ENCODE measurements at regions not wholly inside any gene's neighbourhood (a gene's known extent, or its start where the extent isn't known, plus 50 kb on each side); places are given as distances from the start of the nearest gene placed in this dataset.
"Not testable (repeated sequence)": the region's sequence is repeated elsewhere in the genome, so short reads cannot be mapped to it uniquely, and the experiment has no call there.

DNA sequence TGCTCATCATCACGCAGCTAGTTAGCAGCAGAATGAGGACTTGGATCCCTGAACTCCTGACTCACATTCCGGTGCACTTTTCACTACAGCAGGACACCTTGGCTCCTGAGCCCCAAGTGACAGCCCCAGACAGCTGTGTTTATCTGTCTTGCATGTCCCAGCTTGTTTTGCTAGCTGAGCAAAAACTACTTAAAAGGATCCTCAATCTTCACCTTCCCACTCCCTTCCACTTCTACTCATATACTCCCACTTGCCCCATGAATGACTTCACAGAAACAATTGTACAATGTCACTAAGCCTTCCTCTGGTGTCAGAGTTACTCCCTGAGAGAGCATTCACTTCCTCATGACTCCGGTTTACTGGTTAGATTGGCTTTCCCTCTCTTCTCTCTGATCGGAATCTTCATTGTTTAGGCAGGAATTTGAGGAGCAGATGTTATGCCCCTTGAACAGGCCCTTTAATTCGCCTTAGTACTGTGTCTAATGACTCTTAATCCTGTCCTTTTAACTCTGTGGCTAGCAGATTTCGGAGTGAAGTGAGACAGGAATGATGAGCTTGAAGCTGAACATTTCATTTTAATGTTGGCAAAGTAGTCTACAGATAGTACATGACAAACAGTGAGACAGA lies 587.2 kb upstream of the CHD1 start:
- DNase-seq (ENCODE audit: low read depth in 2 of 2); H2AFZ ChIP-seq (ENCODE audit: low read length); H3K4me3 ChIP-seq (replicated peaks in 1 of 4; ENCODE audit: control extremely low read depth in 1 of 4, insufficient read depth in 1 of 4, low read depth in 3 of 4, low read length in 4 of 4): not testable (repeated sequence)

DNA sequence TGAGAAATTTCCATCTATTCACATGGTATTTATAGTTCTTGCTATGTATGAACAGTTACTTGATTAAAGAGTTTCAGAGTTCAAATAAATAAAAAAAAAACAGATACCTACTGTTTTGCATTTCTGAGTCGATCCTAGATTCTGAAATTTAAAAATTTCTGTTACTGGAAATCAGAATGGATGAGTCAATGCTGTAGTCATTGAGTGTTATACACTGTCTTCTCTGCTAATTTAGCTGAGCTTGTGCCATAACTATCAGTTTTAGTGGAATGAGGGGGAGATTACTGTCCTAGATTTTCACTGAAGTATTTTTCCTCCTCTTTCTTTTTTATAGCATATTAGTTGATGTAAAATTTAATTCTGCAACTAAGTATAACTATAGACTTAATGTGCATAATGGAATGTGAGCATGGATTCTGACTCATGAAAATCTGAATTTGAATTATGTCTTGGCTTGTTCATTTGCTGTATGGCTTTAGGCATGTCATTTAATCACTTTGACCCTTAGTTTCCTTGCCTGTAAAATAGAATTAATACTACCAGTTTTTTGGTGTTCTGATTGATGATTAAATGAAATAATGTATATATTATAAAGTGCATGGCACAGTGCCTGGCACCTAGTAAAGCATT lies 581.5 kb upstream of the CHD1 start:
- not testable (repeated sequence) for H3K9ac ChIP-seq (ENCODE audit: insufficient read depth, low read length); H3K4me3 ChIP-seq (replicated peaks in 1 of 4; ENCODE audit: control extremely low read depth in 1 of 4, insufficient read depth in 1 of 4, low read depth in 3 of 4, low read length in 4 of 4); H3K9me3 ChIP-seq (ENCODE audit: control insufficient read depth, insufficient read depth, low read depth, low read length)

More for the DNA sequence above, 587.2 kb upstream of the CHD1 start:
- not testable (repeated sequence) for H3K4me2 ChIP-seq (ENCODE audit: extremely low read depth, insufficient read depth, low read length); H3K27ac ChIP-seq (ENCODE audit: insufficient read depth, low read length); H3K9me3 ChIP-seq (ENCODE audit: control insufficient read depth, insufficient read depth, low read depth, low read length); H3K79me2 ChIP-seq (ENCODE audit: control insufficient read depth, insufficient read depth, low read length); H3K9ac ChIP-seq (ENCODE audit: insufficient read depth, low read length); H4K20me1 ChIP-seq (ENCODE audit: control insufficient read depth, extremely low read depth, insufficient read depth, low read length); H3K36me3 ChIP-seq (ENCODE audit: control insufficient read depth, insufficient read depth, low read length); H3K4me1 ChIP-seq (ENCODE audit: control insufficient read depth, extremely low read depth, insufficient read depth, low read length); H3K27me3 ChIP-seq (ENCODE audit: control insufficient read depth, insufficient read depth, low read length)

DNA sequence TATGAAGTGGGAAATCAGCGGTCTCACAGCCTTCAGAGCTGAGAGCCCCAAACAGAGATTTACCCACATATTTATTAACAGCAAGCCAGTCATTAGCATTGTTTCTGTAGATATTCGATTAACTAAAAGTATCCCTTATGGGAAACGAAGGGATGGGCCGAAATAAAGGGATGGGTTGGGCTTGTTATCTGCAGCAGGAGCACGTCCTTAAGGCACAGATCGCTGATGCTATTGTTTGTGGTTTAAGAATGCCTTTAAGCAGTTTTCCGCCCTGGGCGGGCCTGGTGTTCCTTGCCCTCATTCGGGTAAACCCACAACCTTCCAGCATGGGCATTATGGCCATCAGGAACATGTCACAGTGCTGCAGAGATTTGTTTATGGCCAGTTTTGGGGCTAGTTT lies 580.3 kb upstream of the CHD1 start:
- not testable (repeated sequence) for H3K9me3 ChIP-seq (ENCODE audit: control insufficient read depth, insufficient read depth, low read depth, low read length); H3K4me1 ChIP-seq (ENCODE audit: control insufficient read depth, extremely low read depth, insufficient read depth, low read length); H3K27me3 ChIP-seq (ENCODE audit: control insufficient read depth, insufficient read depth, low read length); H3K4me3 ChIP-seq (replicated peaks in 1 of 4; ENCODE audit: control extremely low read depth in 1 of 4, insufficient read depth in 1 of 4, low read depth in 3 of 4, low read length in 4 of 4); DNase-seq (ENCODE audit: low read depth in 2 of 2); H3K4me2 ChIP-seq (ENCODE audit: extremely low read depth, insufficient read depth, low read length); H4K20me1 ChIP-seq (ENCODE audit: control insufficient read depth, extremely low read depth, insufficient read depth, low read length); H3K27ac ChIP-seq (ENCODE audit: insufficient read depth, low read length); H3K36me3 ChIP-seq (ENCODE audit: control insufficient read depth, insufficient read depth, low read length); H3K9ac ChIP-seq (ENCODE audit: insufficient read depth, low read length); H2AFZ ChIP-seq (ENCODE audit: low read length); H3K79me2 ChIP-seq (ENCODE audit: control insufficient read depth, insufficient read depth, low read length)

More for the DNA sequence above, 581.5 kb upstream of the CHD1 start:
- not testable (repeated sequence) for H3K27me3 ChIP-seq (ENCODE audit: control insufficient read depth, insufficient read depth, low read length); H3K4me2 ChIP-seq (ENCODE audit: extremely low read depth, insufficient read depth, low read length); H3K79me2 ChIP-seq (ENCODE audit: control insufficient read depth, insufficient read depth, low read length); DNase-seq (ENCODE audit: low read depth in 2 of 2); H3K4me1 ChIP-seq (ENCODE audit: control insufficient read depth, extremely low read depth, insufficient read depth, low read length); H3K27ac ChIP-seq (ENCODE audit: insufficient read depth, low read length); H2AFZ ChIP-seq (ENCODE audit: low read length); H4K20me1 ChIP-seq (ENCODE audit: control insufficient read depth, extremely low read depth, insufficient read depth, low read length); H3K36me3 ChIP-seq (ENCODE audit: control insufficient read depth, insufficient read depth, low read length)

DNA sequence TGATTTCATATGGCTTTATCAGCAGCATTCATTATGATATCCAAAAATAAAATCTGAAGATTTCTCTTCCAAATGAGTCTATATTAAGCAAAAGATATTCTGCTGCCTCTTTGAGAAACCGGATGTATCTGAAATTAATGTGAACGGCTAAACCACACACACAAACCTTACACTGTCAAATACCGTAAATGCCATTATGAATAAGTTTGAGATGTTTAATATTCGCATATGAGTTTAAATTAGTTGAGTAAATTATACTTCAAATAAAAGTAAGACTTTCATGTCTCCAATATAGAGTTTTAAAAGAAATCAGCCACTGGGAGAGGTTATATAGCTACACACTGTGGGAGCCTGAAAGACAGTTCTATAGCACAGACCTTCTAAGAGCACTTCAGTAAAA lies 566.6 kb upstream of the CHD1 start:
- not testable (repeated sequence) for DNase-seq (ENCODE audit: low read depth in 2 of 2); H3K27ac ChIP-seq (ENCODE audit: insufficient read depth, low read length); H3K4me1 ChIP-seq (ENCODE audit: control insufficient read depth, extremely low read depth, insufficient read depth, low read length); H3K36me3 ChIP-seq (ENCODE audit: control insufficient read depth, insufficient read depth, low read length); H3K9ac ChIP-seq (ENCODE audit: insufficient read depth, low read length); H3K27me3 ChIP-seq (ENCODE audit: control insufficient read depth, insufficient read depth, low read length); H3K79me2 ChIP-seq (ENCODE audit: control insufficient read depth, insufficient read depth, low read length); H2AFZ ChIP-seq (ENCODE audit: low read length); H3K4me2 ChIP-seq (ENCODE audit: extremely low read depth, insufficient read depth, low read length); H3K9me3 ChIP-seq (ENCODE audit: control insufficient read depth, insufficient read depth, low read depth, low read length); H4K20me1 ChIP-seq (ENCODE audit: control insufficient read depth, extremely low read depth, insufficient read depth, low read length); H3K4me3 ChIP-seq (replicated peaks in 1 of 4; ENCODE audit: control extremely low read depth in 1 of 4, insufficient read depth in 1 of 4, low read depth in 3 of 4, low read length in 4 of 4)

DNA sequence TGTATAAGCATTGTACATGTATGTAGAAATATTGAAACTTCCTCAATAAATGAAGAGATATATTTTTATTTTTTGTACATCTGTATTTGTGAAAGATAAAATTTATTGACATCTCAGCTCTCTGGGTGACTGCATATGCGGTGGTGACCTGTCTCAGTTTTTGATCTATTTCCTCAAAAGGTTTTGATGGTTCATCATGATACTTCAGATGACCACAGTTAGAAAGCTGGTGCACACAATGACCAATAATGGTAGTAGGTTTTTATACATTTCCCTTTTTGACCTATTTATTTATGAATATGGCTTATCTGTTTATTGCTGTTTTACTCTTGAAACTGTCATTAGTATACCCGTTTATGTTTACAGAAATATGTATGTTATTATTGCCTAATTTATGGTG lies 549.6 kb upstream of the CHD1 start:
- not testable (repeated sequence) for H3K27ac ChIP-seq (ENCODE audit: insufficient read depth, low read length); H3K4me3 ChIP-seq (replicated peaks in 1 of 4; ENCODE audit: control extremely low read depth in 1 of 4, insufficient read depth in 1 of 4, low read depth in 3 of 4, low read length in 4 of 4); H3K4me1 ChIP-seq (ENCODE audit: control insufficient read depth, extremely low read depth, insufficient read depth, low read length); H2AFZ ChIP-seq (ENCODE audit: low read length); H3K79me2 ChIP-seq (ENCODE audit: control insufficient read depth, insufficient read depth, low read length); H3K27me3 ChIP-seq (ENCODE audit: control insufficient read depth, insufficient read depth, low read length); H3K9me3 ChIP-seq (ENCODE audit: control insufficient read depth, insufficient read depth, low read depth, low read length); H3K36me3 ChIP-seq (ENCODE audit: control insufficient read depth, insufficient read depth, low read length); H3K9ac ChIP-seq (ENCODE audit: insufficient read depth, low read length); DNase-seq (ENCODE audit: low read depth in 2 of 2); H3K4me2 ChIP-seq (ENCODE audit: extremely low read depth, insufficient read depth, low read length); H4K20me1 ChIP-seq (ENCODE audit: control insufficient read depth, extremely low read depth, insufficient read depth, low read length)

DNA sequence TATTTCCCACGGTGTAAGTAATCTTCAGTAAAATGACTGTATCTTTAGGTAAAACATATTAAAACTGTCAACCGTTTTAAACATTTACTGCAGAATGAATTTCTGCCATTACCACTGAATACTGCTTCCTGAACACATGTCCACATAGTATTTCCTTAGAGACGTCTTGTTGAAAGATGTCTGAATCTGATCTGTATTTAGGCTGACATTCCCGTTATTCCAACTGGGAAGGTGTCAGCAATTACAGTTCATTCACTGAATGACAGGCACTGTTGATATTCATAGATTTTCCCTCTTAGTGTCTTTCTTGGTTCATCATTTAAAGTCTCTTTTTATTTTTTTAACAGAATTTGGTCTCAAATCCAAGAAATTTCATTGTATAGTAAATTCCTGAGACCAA lies 544.5 kb upstream of the CHD1 start:
- not testable (repeated sequence) for DNase-seq (ENCODE audit: low read depth in 2 of 2); H2AFZ ChIP-seq (ENCODE audit: low read length); H3K4me1 ChIP-seq (ENCODE audit: control insufficient read depth, extremely low read depth, insufficient read depth, low read length); H3K9me3 ChIP-seq (ENCODE audit: control insufficient read depth, insufficient read depth, low read depth, low read length); H3K36me3 ChIP-seq (ENCODE audit: control insufficient read depth, insufficient read depth, low read length); H3K4me3 ChIP-seq (replicated peaks in 1 of 4; ENCODE audit: control extremely low read depth in 1 of 4, insufficient read depth in 1 of 4, low read depth in 3 of 4, low read length in 4 of 4); H3K4me2 ChIP-seq (ENCODE audit: extremely low read depth, insufficient read depth, low read length); H3K79me2 ChIP-seq (ENCODE audit: control insufficient read depth, insufficient read depth, low read length); H4K20me1 ChIP-seq (ENCODE audit: control insufficient read depth, extremely low read depth, insufficient read depth, low read length); H3K27me3 ChIP-seq (ENCODE audit: control insufficient read depth, insufficient read depth, low read length); H3K27ac ChIP-seq (ENCODE audit: insufficient read depth, low read length); H3K9ac ChIP-seq (ENCODE audit: insufficient read depth, low read length)

DNA sequence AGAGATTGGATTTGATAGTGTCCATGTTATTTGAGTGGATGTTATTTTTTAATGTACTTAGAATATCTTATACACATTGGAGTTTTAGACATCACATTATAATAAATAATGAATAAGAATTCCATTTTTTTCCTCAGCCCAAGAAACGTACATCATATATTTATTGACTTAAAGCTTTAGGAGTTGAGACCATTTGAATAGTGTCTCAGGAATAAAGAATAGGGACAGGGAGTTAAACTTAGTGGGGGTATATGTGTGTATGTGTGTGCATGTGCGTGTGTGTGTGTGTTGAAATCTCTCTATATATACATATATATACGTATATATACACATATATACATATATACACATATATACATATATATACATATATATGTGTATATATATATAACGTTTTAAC lies 542.9 kb upstream of the CHD1 start:
- not testable (repeated sequence) for H3K27me3 ChIP-seq (ENCODE audit: control insufficient read depth, insufficient read depth, low read length); H3K79me2 ChIP-seq (ENCODE audit: control insufficient read depth, insufficient read depth, low read length); H4K20me1 ChIP-seq (ENCODE audit: control insufficient read depth, extremely low read depth, insufficient read depth, low read length); H3K27ac ChIP-seq (ENCODE audit: insufficient read depth, low read length); H3K4me2 ChIP-seq (ENCODE audit: extremely low read depth, insufficient read depth, low read length); DNase-seq (ENCODE audit: low read depth in 2 of 2); H3K9me3 ChIP-seq (ENCODE audit: control insufficient read depth, insufficient read depth, low read depth, low read length); H3K4me1 ChIP-seq (ENCODE audit: control insufficient read depth, extremely low read depth, insufficient read depth, low read length); H3K36me3 ChIP-seq (ENCODE audit: control insufficient read depth, insufficient read depth, low read length); H3K4me3 ChIP-seq (replicated peaks in 1 of 4; ENCODE audit: control extremely low read depth in 1 of 4, insufficient read depth in 1 of 4, low read depth in 3 of 4, low read length in 4 of 4); H2AFZ ChIP-seq (ENCODE audit: low read length); H3K9ac ChIP-seq (ENCODE audit: insufficient read depth, low read length)

Data from fibroblast of lung (primary cell).